ENCODE measurements at regions not wholly inside any gene's neighbourhood (a gene's known extent, or its start where the extent isn't known, plus 50 kb on each side); places are given as distances from the start of the nearest gene placed in this dataset.
"Not testable (repeated sequence)": the region's sequence is repeated elsewhere in the genome, so short reads cannot be mapped to it uniquely, and the experiment has no call there.

DNA sequence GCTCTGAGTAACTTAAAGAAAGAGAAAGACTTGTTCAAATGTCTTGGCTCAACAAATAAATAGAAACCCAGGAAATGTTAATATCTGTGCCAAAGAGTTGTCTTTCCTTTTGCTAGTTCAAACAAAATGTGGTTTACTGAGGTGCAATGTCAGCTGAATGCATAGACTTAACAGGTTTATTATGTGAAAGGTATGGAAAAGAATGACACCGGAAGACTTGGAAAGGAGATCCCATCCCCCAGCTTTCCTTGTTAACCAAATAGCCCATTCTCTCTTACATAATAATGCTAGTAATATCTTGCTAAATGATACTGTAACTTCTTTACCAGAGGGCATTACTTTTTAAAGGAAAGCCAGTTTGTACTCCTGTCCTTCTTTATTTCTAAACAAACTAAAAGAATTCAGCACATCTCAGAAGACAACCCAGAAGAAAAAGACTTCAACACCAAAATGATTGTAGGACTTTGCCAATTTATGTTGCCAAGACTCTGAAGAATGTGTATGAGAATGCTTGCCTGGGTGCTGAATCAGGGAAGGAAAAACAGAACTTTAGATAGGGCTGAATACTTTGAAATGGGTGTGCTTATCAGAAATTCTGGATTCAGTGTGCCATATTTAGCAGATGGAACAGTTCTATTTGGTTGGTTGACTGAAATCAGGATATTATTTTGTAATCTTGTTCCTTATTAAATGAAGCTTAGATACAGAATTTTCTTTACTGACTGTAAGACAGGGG lies 344.1 kb downstream of the TMEM38B start:
- TF ChIP-seq, protein P1, sequence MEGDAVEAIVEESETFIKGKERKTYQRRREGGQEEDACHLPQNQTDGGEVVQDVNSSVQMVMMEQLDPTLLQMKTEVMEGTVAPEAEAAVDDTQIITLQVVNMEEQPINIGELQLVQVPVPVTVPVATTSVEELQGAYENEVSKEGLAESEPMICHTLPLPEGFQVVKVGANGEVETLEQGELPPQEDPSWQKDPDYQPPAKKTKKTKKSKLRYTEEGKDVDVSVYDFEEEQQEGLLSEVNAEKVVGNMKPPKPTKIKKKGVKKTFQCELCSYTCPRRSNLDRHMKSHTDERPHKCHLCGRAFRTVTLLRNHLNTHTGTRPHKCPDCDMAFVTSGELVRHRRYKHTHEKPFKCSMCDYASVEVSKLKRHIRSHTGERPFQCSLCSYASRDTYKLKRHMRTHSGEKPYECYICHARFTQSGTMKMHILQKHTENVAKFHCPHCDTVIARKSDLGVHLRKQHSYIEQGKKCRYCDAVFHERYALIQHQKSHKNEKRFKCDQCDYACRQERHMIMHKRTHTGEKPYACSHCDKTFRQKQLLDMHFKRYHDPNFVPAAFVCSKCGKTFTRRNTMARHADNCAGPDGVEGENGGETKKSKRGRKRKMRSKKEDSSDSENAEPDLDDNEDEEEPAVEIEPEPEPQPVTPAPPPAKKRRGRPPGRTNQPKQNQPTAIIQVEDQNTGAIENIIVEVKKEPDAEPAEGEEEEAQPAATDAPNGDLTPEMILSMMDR (IDR thresholded peaks at IDR 0.05; ENCODE audit: control insufficient read depth, extremely low read depth, insufficient read depth), result no peak
- no peak for DNase-seq (ENCODE audit: low read depth)

DNA sequence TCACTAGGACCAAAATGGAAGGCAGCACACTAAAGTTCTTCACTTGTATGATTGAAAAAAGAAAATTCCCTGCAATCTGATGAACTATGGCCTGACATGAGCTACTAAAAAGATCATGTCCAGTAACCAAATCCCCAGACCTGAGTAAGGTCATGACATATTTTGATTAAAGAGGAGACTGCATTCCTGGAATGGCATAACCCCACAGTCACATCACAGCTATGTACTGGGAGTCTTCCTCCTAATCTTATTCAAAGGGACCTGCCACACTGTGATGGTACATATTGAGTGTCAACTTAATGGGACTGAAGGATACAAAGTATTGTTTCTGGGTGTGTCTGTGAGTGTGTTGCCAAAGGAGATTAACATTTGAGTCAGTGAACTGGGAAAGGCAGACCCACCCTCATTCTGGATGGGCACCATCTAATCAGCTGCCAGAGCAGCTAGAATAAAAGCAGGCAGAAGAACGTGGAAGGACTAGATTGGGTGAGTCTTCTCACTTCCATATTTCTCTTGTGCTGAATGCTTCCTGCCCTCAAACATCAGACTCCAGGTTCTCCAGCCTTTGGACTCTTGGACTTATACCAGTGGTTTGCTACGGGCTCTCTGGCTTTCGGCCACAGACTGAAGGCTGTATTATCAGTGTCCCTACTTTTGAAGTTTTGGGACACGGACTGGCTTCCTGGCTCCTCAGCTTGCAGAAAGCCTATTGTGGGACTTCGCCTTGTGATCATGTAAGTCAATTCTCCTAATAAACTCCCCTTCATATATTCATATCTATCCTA lies 345.0 kb downstream of the TMEM38B start:
- DNase-seq (ENCODE audit: low read depth), result no peak
- no peak overlapping the region for H3K4me3 ChIP-seq (ENCODE audit: low read depth, low read length)
- TF ChIP-seq, protein P1 (IDR thresholded peaks at IDR 0.05; ENCODE audit: control insufficient read depth, extremely low read depth, insufficient read depth), result no peak

More for the DNA sequence above, 344.1 kb downstream of the TMEM38B start:
- H3K4me3 ChIP-seq (ENCODE audit: low read depth, low read length), result no peak overlapping the region

DNA sequence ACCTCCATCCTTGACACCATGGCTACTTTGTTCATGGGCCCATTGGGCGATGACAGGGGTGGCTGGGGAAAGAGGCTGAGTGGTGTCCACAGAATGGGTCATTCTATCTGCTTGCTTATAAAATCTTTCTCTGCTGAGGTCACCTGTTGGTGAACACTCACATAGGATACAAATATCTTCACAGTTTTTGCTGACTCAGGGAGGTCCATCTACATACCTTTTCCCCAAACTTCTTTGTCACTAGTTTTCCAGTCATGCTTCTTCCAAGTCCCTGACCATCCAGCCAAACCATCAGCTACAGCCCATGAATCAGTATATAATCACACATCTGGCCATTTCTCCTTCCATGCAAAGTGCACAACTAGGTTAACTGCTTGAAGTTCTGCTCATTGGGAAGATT lies 347.6 kb downstream of the TMEM38B start:
- H3K4me3 ChIP-seq (ENCODE audit: low read depth, low read length), result not testable (repeated sequence)

DNA sequence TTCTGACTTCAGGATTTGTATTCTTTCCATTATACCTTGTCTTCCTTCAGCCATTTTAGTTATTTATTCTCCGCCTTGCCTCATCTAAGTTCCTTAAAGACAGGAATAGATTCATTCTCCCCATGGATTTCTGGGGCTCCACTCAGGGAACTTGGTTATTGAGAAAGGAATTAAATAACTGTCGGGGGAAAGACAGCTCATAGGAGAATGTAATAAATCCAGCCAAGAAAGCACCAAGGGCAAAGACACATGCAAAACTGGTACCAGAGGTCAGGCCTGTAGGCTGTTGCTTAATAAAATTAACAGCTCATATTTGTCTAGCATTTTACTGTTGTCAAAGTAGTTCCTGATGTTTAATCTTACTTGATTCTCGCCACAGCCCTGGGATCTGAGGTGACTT lies 357.2 kb downstream of the TMEM38B start:
- TF ChIP-seq, protein P1 (IDR thresholded peaks at IDR 0.05; ENCODE audit: control insufficient read depth, extremely low read depth, insufficient read depth), result no peak

More for the DNA sequence above, 347.6 kb downstream of the TMEM38B start:
- not testable (repeated sequence) for DNase-seq (ENCODE audit: low read depth)

DNA sequence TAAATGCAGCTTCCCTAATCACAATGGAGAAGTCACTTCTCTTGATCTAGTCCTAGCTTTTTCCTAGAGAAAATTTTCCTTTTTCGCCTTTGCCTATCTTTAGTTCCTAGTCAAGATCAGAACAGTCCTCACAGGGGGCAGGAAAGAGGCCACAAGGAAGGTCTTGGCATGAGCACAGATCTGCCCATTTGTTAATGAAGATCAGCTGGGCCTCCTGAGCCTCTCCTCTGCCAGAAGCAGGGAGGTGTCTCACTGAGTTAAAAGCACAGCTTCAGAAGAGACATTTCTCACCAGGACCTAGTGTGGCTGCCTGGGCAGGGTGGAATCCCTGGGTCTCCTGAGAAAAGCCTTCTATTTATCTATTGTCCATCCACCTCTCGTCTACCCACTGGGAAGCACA lies 357.8 kb downstream of the TMEM38B start:
- no peak overlapping the region for H3K4me3 ChIP-seq (ENCODE audit: low read depth, low read length)
- DNase-seq (ENCODE audit: low read depth), result no peak
- TF ChIP-seq, protein P1 (IDR thresholded peaks at IDR 0.05; ENCODE audit: control insufficient read depth, extremely low read depth, insufficient read depth), result no peak

More for the DNA sequence above, 357.2 kb downstream of the TMEM38B start:
- no peak overlapping the region for H3K4me3 ChIP-seq (ENCODE audit: low read depth, low read length)
- no peak for DNase-seq (ENCODE audit: low read depth)

DNA sequence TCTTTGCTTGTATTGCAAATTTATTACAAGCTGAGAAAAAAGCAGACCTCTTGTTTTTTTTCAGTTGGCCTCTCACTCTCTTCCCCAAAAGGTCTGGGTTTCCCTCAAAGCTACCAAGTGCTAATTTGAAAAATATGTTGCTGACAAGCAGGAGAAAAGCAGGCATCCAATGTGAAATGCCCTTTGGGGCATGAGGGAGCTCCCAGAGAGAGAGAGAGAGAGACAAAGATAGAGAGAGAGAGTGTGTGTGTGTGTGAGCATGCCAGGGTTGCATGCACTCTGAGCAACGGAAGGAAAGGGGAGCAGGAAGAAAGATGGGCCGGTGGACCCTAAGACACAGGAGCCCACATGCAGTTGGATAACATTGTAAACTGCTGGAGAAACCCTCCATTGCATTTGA lies 358.4 kb downstream of the TMEM38B start:
- DNase-seq (ENCODE audit: low read depth), result no peak
- H3K4me3 ChIP-seq (ENCODE audit: low read depth, low read length), result no peak overlapping the region
- TF ChIP-seq, protein P1 (IDR thresholded peaks at IDR 0.05; ENCODE audit: control insufficient read depth, extremely low read depth, insufficient read depth), result no peak

DNA sequence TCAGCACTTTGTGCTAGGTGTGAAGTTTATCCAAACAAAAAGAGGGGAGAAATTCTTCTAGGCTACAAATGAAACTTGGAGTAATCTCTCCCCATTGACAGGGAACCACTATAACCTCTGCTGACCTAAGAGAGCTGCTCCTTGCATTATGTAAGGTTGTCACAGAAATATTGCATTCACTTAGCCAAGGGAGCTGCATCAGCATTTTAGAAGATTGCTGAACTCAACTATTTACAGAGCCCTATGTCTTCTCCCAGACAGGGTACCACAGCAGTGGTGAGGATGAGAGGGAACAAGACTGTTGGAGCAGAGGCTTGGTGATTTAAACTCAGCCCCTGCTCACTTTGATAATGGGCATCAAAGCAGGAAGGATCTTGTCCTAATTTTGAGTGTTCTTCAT lies 362.0 kb downstream of the TMEM38B start:
- no peak overlapping the region for H3K4me3 ChIP-seq (ENCODE audit: low read depth, low read length)
- TF ChIP-seq, protein P1 (IDR thresholded peaks at IDR 0.05; ENCODE audit: control insufficient read depth, extremely low read depth, insufficient read depth), result no peak
- DNase-seq (ENCODE audit: low read depth), result no peak

Measured in LNCaP clone FGC (cell line).